Small intestine (tissue), 7 donors: ENCODE measurements at regions not wholly inside any gene's neighbourhood (a gene's known extent, or its start where the extent isn't known, plus 50 kb on each side); places are given as distances from the start of the nearest gene placed in this dataset.
"Not testable (repeated sequence)": the region's sequence is repeated elsewhere in the genome, so short reads cannot be mapped to it uniquely, and the experiment has no call there.

Experiments used
- DNase-seq, 2 donors: peaks; one replicate each; pipeline versions ENCODE4 v3.0.0 to v3.0.0-alpha.2; 2013
- FAIRE-seq: peaks from 2 replicates; lab custom pipeline; 2012; peaks lifted over from hg19 to GRCh38; lab: Jason Lieb, UNC
- H3K27ac ChIP-seq, 3 donors: one replicate each; pipeline ENCODE4 v1.5.1; 2013; ENCODE audit warnings: low read length in 2 of 3, mild to moderate bottlenecking in 2 of 3, control low read depth in 1 of 3, inconsistent platforms in 1 of 3, low read depth in 1 of 3, moderate library complexity in 1 of 3
- H3K27me3 ChIP-seq, 3 donors: one replicate each; pipeline ENCODE4 v1.6.1; 2013; ENCODE audit warnings: low read length in 3 of 3, inconsistent platforms in 1 of 3; ENCODE audit not compliant: control insufficient read depth in 3 of 3, insufficient read depth in 3 of 3
- H3K36me3 ChIP-seq, 3 donors: one replicate each; pipeline ENCODE4 v1.6.1; 2013; ENCODE audit warnings: low read length in 3 of 3, inconsistent platforms in 1 of 3, low read depth in 1 of 3, mild to moderate bottlenecking in 1 of 3, moderate library complexity in 1 of 3; ENCODE audit not compliant: control insufficient read depth in 3 of 3, insufficient read depth in 2 of 3
- H3K4me1 ChIP-seq, 3 donors: one replicate each; pipeline ENCODE4 v1.6.1; 2013; ENCODE audit warnings: low read length in 2 of 3, inconsistent platforms in 1 of 3, low read depth in 1 of 3, mild to moderate bottlenecking in 1 of 3, moderate library complexity in 1 of 3; ENCODE audit not compliant: control insufficient read depth in 3 of 3, insufficient read depth in 2 of 3
- H3K4me3 ChIP-seq, 3 donors: one replicate each; pipeline ENCODE4 v1.5.1; 2013; ENCODE audit warnings: low read length in 3 of 3, control low read depth in 1 of 3, inconsistent platforms in 1 of 3, low read depth in 1 of 3, mild to moderate bottlenecking in 1 of 3, moderate library complexity in 1 of 3
- H3K9me3 ChIP-seq, 2 donors: one replicate each; pipeline ENCODE4 v1.6.1; 2013; ENCODE audit warnings: low read depth in 1 of 2, low read length in 1 of 2; ENCODE audit not compliant: control insufficient read depth in 2 of 2, insufficient read depth in 1 of 2
- WGBS, 3 donors: extraction: QIAGEN DNeasy Blood & Tissue Kit; methylation state at CpG; one replicate each; pipeline ENCODE4 v1.1.7; 2013; 5-methylcytosine and 5-hydroxymethylcytosine counted together
- donor health status: healthy with polysubstance abuse.
- donor health status: control.
- donor health status: control.
- donor health status: Bipolar disorder and iron deficiency.
- donor health status: healthy.

DNA sequence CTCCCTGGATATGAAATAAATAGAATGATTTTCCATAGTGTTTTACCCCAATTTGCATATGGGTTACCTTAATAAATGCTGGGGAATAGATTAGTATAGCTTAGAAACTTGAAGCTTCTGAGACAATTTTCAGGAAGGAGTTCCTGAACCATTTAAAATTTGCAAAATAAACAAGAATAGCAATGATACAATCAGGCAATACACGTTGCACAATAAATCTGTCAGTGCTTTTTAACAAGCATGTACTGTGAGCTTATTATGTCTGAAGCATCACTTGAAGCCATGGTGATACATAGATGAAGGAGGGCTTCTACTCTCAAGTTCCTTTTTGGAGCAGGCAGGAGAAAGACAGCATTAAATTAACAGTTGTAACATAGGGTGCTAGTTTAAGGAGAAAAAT, 84.2 kb upstream of the WDFY3 start:
- Histone ChIP-seq H3K4me3 (no peak overlapping the region), H3K27ac (no peak overlapping the region), H3K27me3 (no peaks in the 10 kb centered on the region), H3K9me3 (no peaks in the 10 kb centered on the region), H3K36me3 (no peaks in the 10 kb centered on the region), H3K4me1 (no peaks in the 10 kb centered on the region)
- WGBS, 3 donors = 3 to 25% (median 3%) methylated on average over 1 of the region's 1 CpG
- FAIRE-seq (no peak), DNase-seq (no peak)

DNA sequence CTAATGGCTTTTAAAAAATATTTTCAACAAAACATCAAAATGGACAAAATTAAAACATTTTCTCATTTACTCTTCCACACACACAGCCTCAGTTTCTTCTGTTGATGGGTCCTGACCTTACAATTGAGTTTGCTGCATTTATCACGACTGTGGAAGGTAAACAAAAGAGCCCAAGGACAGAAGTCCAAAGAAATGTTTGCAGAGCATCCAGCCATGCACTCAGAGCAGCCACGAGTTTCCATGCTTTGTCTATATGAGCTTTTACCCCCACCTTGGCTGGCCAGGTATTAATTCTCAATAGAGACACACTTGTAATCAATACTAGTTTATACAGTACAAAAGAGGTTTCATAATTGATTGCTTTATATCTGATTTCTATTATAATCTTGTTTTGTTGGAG, 85.0 kb upstream of the WDFY3 start:
- WGBS, 3 donors = 8 to 26% (median 9%) methylated on average over 2 of the region's 2 CpGs
- no peak overlapping the region for H3K27ac ChIP-seq
- H3K27me3 ChIP-seq = no peaks in the 10 kb centered on the region
- FAIRE-seq (no peak), DNase-seq (no peak)
- H3K4me1 ChIP-seq = no peaks in the 10 kb centered on the region
- no peak overlapping the region for H3K4me3 ChIP-seq
- no peaks in the 10 kb centered on the region for H3K36me3 ChIP-seq
- H3K9me3 ChIP-seq = no peaks in the 10 kb centered on the region

DNA sequence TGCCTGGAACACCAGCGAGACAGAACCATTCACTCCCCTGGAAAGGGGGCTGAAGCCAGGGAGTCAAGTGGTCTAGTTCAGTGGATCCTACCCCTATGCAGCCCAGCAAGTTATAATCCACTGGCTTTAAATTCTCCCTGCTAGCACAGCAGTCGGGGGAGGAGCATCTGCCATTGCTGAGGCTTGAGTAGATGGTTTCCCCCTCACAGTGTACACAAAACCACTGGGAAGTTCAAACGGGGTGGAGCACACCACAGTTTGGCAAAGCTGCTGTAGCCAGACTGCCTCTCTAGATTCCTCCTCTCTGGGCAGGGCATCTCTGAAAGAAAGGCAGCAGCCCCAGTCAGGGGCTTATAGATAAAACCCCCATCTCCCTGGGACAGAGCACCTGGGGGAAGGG, 88.4 kb upstream of the WDFY3 start:
- not testable (repeated sequence) for FAIRE-seq, H3K36me3 ChIP-seq, H3K4me1 ChIP-seq, DNase-seq, H3K4me3 ChIP-seq, H3K27ac ChIP-seq, H3K9me3 ChIP-seq, H3K27me3 ChIP-seq
- 52 to 67% (median 58%) methylated on average over 3 of the region's 3 CpGs for WGBS, 3 donors

DNA sequence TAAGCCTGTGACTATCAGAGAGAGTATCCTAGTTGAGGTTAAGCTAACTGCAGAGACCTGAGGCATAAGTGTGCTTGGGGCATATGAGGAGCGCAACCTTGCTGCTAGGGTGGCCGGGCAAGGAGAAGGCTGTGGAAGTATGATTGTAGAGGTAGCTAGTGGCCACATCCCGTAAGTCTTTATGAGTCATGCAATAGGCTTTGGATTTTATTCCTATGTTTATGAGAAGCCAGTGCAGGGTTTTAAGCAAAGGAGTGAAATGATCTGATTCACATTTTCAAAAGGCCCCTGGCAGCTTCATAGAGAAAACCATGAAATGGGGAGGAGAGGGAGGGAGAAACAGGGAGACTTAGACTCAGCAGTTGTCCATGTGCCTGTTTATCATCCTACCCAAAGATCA, 92.1 kb upstream of the WDFY3 start:
- Histone ChIP-seq H3K4me1 (no peaks in the 10 kb centered on the region), H3K27me3 (peaks cover 0 to 6% (median 0%) of the 10 kb centered on the region in 3 donors), H3K4me3 (no peak overlapping the region), H3K36me3 (no peaks in the 10 kb centered on the region), H3K9me3 (no peaks in the 10 kb centered on the region), H3K27ac (no peak overlapping the region)
- DNase-seq (no peak), FAIRE-seq (no peak)
- WGBS, 3 donors = 91 to 92% (median 92%) methylated on average over 3 of the region's 3 CpGs

DNA sequence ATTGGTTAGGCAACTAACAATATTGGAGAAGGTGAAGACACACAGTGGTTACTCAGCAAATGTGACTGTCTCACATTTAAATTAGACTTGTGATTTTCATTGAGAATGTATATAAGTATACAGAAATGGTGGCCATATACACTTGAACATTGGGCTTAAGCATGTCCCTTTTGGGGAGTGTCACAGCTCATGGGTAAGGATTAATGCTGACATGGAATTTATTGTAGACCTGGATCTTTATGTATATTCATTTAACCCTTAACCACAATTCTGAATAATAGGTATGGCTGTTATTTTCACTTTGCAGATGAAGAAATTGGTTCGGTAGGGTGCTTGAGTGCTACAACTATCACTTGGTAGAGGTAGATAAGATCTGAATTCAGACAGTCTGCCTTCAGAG, 95.5 kb upstream of the WDFY3 start:
- 83 to 98% (median 98%) methylated on average over 1 of the region's 1 CpG for WGBS, 3 donors
- DNase-seq = no peak
- Histone ChIP-seq H3K4me1 (no peaks in the 10 kb centered on the region), H3K36me3 (no peaks in the 10 kb centered on the region), H3K27ac (no peak overlapping the region), H3K9me3 (no peaks in the 10 kb centered on the region), H3K4me3 (no peak overlapping the region), H3K27me3 (peaks cover 0 to 9% (median 0%) of the 10 kb centered on the region in 3 donors)
- no peak for FAIRE-seq

DNA sequence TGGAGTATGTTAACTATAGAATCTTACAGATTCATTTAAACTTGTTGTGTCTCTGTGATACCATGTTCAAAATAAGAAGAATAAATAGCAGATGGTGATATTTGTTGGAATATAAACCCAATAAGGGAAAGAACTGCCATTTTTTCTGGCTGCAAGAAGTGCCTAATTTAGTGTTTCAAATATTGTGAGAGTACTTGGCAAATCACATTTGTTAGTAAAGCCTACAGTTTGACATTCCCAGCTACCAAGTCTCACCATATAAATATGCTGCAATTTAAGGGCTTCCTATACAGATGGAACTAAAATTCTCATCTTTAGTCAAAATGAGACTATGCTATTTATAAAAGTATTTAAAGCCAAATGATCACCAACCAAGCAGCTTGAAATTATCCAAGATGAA, 96.0 kb upstream of the WDFY3 start:
- Histone ChIP-seq H3K27me3 (peaks cover 0 to 9% (median 0%) of the 10 kb centered on the region in 3 donors), H3K9me3 (no peaks in the 10 kb centered on the region), H3K4me1 (no peaks in the 10 kb centered on the region), H3K4me3 (no peak overlapping the region), H3K36me3 (no peaks in the 10 kb centered on the region), H3K27ac (no peak overlapping the region)
- FAIRE-seq = no peak
- DNase-seq = no peak

DNA sequence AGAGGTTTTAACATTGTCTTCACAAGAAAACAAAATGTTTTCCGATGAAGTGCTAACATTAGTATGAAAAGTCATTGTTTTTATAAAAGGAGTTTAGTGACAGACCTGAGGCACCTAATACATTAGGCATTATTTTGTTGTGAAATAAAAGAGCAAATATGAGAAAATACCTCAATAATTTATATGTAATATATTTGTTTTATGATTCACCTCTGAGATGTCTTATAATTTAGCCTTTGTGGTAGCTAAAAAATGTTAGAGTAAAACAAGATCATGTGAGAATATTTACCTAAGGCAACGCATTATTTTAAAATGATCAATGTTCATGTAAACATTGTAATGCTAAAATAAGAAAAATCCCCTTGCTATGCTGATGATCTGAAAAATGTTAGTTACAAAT, 100.9 kb upstream of the WDFY3 start:
- Histone ChIP-seq H3K4me3 (no peak overlapping the region), H3K27me3 (peaks cover 0 to 7% (median 0%) of the 10 kb centered on the region in 3 donors), H3K9me3 (no peaks in the 10 kb centered on the region), H3K36me3 (no peaks in the 10 kb centered on the region), H3K27ac (no peak overlapping the region), H3K4me1 (no peaks in the 10 kb centered on the region)
- WGBS, 3 donors = 78 to 91% (median 87%) methylated on average over 2 of the region's 2 CpGs
- no peak for DNase-seq
- FAIRE-seq = no peak

DNA sequence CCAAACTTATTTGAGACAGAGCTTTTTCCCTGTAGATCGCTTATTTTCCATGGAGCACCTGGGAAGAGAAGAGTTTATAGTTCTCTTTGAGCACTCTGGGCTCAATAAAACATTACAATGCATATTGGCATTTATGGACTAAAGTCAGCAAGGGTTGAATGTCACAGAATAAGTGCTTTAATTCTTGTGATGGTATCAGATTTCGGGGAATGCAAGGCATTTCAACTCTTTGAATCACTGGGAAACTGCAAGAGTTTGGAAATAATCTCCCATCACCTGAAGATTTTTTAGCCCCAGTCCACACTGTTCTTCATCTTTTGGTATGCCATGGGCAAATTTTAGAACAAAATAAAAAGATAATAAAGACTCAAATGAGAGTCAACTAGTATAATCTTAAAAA, 111.5 kb upstream of the WDFY3 start:
- peaks cover 0 to 3% of the 10 kb centered on the region in 2 donors for H3K9me3 ChIP-seq
- DNase-seq (no peak), FAIRE-seq (no peak)
- no peak overlapping the region for H3K4me3 ChIP-seq
- H3K4me1 ChIP-seq = no peaks in the 10 kb centered on the region
- WGBS, 3 donors = 64 to 86% (median 66%) methylated on average over 2 of the region's 2 CpGs
- H3K36me3 ChIP-seq = no peaks in the 10 kb centered on the region
- no peak overlapping the region for H3K27ac ChIP-seq
- H3K27me3 ChIP-seq = no peaks in the 10 kb centered on the region

DNA sequence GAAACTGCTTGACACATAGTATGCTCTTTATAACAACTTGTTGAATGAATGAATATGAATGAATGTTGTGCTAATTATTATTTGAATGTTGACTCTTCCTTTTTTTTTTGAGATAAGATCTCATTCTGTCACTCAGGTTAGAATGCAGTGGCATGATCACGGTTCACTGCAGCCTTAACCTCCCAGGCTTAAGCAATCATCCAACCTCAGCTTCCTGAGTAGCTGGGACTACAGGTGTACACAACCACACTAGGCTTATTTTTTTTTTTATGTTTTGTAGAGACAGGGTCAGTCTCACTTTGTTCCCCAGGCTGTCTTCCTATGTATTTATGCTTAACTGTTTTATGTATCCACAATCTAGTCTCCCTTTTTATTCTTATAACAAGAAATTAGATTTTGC, 114.7 kb upstream of the WDFY3 start:
- no peaks in the 10 kb centered on the region for H3K27me3 ChIP-seq
- DNase-seq (no peak), FAIRE-seq (no peak)
- no peak overlapping the region for H3K27ac ChIP-seq
- no peaks in the 10 kb centered on the region for H3K36me3 ChIP-seq
- no peak overlapping the region for H3K4me3 ChIP-seq
- no peaks in the 10 kb centered on the region for H3K4me1 ChIP-seq
- peaks cover 0 to 3% of the 10 kb centered on the region in 2 donors for H3K9me3 ChIP-seq
- WGBS, 3 donors = 26 to 31% (median 30%) methylated on average over 1 of the region's 1 CpG
